Stomach (tissue), 8 donors: ENCODE measurements at regions not wholly inside any gene's neighbourhood (a gene's known extent, or its start where the extent isn't known, plus 50 kb on each side); places are given as distances from the start of the nearest gene placed in this dataset.

ENCODE experiments used
- DNase-seq, 2 donors: peaks; one replicate each; pipeline versions ENCODE4 v3.0.0 to v3.0.0-alpha.2; 2013 to 2019
- H3K27ac ChIP-seq, 5 donors: fragments of 200-600 bp in 4 of 5; sonication (generic) in 4 of 5; one replicate each; pipeline ENCODE4 v1.5.1; 2013 to 2019; ENCODE audit warnings: mild to moderate bottlenecking in 1 of 5, moderate library complexity in 1 of 5
- H3K27me3 ChIP-seq, 3 donors: fragments of 200-600 bp; sonication (generic); one replicate each; pipeline ENCODE4 v1.5.1; 2017 to 2019; ENCODE audit warnings: mixed run types in 1 of 3
- H3K36me3 ChIP-seq, 4 donors: fragments of 200-600 bp; sonication (generic); 1 replicate in 3 of 4; 2 replicates in 1 of 4; pipeline ENCODE4 v1.5.1; 2016 to 2019
- H3K4me1 ChIP-seq, 4 donors: fragments of 200-600 bp; sonication (generic); one replicate each; pipeline ENCODE4 v1.5.1; 2016 to 2019
- H3K4me3 ChIP-seq, 4 donors: fragments of 200-600 bp; sonication (generic) in 3 of 4; one replicate each; pipeline ENCODE4 v1.5.1; 2016 to 2019; ENCODE audit warnings: mild to moderate bottlenecking in 1 of 4
- H3K9me3 ChIP-seq, 4 donors: fragments of 200-600 bp; sonication (generic); one replicate each; pipeline ENCODE4 v1.5.1; 2016 to 2019
- CTCF ChIP-seq, 7 experiments: fragments of 450-650 bp in 4 of 7; fragments of 200-600 bp in 3 of 7; sonication (generic) in 3 of 7; IDR thresholded peaks; one replicate each; pipeline ENCODE4 v1.5.1; 2016 to 2019; ENCODE audit warnings: antibody characterized with exemption in 7 of 7, control low read depth in 2 of 7, mild to moderate bottlenecking in 1 of 7
- EP300 ChIP-seq: sonication (generic); formaldehyde crosslinking; IDR thresholded peaks from one replicate; pipeline ENCODE4 v1.6.1; 2017; ENCODE audit warnings: antibody characterized with exemption
- POLR2A ChIP-seq, 4 donors: fragments of 450-650 bp; IDR thresholded peaks; one replicate each; pipeline ENCODE4 v1.6.1; 2016; ENCODE audit warnings: antibody characterized with exemption in 4 of 4, control low read depth in 2 of 4, mild to moderate bottlenecking in 1 of 4, moderate library complexity in 1 of 4
- POLR2AphosphoS5 ChIP-seq, 3 donors: sonication (generic); formaldehyde crosslinking; IDR thresholded peaks; one replicate each; pipeline ENCODE4 v1.6.1; 2016; ENCODE audit warnings: antibody characterized with exemption in 3 of 3
- WGBS, 5 donors: extraction: QIAGEN DNeasy Blood & Tissue Kit in 3 of 5; methylation state at CpG; one replicate each; pipeline versions ENCODE4 v1.1.5 to v1.1.7; 2013 to 2018; 5-methylcytosine and 5-hydroxymethylcytosine counted together
- intact Hi-C: fragments of 100-400 bp; cut with DNase I; formaldehyde crosslinking; loops from one replicate; pipeline ENCODE4 v1.15.1; 2023; ENCODE audit warnings: low total_unique reads
- donor health status: healthy with polysubstance abuse.
- donor health status: Bipolar disorder and iron deficiency.
- donor health status: healthy.

DNA sequence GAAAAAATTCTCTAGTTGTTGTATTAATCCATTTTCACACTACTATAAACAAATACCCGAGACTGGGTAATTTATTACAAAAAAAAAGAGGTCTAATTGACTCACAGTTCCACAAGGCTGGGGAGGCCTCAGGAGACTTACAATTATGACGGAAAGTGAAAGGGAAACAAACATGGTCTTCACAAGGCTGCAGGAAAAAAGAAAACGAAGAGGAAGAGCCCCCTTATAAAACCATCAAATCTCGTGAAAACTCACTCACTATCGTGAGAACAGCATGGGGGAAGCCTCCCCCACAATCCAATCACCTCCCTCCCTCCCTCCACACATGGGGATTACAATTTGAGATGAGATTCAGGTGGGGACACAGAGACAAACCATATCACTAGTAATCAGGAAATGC is 61.7 kb upstream of the SPTBN1 start:
- no peaks in the 10 kb centered on the region for H3K27me3 ChIP-seq
- H3K27ac ChIP-seq: peak overlapping the region in 1 of 5 donors; percentile 42
- DNase-seq: no peak
- intact Hi-C loops: no loop called here
- TF ChIP-seq EP300: no peak
- TF ChIP-seq CTCF (IDR thresholded peaks at IDR 0.05): no peak
- TF ChIP-seq POLR2AphosphoS5 (IDR thresholded peaks at IDR 0.05): no peak
- TF ChIP-seq POLR2A (IDR thresholded peaks at IDR 0.05): no peak
- peaks cover 0 to 4% (median 0%) of the 10 kb centered on the region in 4 donors for H3K4me1 ChIP-seq
- no peak overlapping the region for H3K4me3 ChIP-seq
- H3K36me3 ChIP-seq: no peaks in the 10 kb centered on the region
- no peaks in the 10 kb centered on the region for H3K9me3 ChIP-seq
- 55 to 67% (median 60%) methylated on average over 5 of the region's 5 CpGs for WGBS, 5 donors

DNA sequence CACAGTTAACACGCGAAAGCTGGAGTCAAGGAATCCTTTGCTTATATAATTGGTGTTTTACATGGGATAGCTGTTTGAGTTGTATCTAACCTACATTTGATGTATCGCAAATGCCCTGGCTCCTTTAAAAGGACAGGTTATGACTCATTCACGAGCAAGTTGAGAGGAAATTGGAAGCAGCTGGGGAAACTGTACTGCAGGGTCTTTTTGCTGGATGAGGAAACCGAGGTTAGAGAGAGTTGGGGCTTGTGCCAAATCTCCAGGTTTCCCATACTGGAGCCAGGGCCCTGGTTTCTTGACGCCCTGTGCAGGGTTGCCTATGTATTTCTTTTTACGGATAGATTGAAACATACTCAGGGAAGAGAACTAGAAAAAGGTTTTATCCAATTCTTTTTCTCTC is 60.0 kb upstream of the SPTBN1 start:
- no peak for TF ChIP-seq POLR2A (IDR thresholded peaks at IDR 0.05)
- no peak for TF ChIP-seq CTCF (IDR thresholded peaks at IDR 0.05)
- TF ChIP-seq EP300: no peak
- TF ChIP-seq POLR2AphosphoS5 (IDR thresholded peaks at IDR 0.05): no peak
- H3K4me1 ChIP-seq: peaks cover 0 to 4% (median 0%) of the 10 kb centered on the region in 4 donors
- intact Hi-C loops: no loop called here
- H3K27me3 ChIP-seq: no peaks in the 10 kb centered on the region
- no peak overlapping the region for H3K27ac ChIP-seq
- DNase-seq: no peak
- WGBS, 5 donors: 84 to 89% (median 86%) methylated on average over 7 of the region's 7 CpGs
- H3K36me3 ChIP-seq: no peaks in the 10 kb centered on the region
- no peaks in the 10 kb centered on the region for H3K9me3 ChIP-seq
- no peak overlapping the region for H3K4me3 ChIP-seq

GRCh38 chr2:54396798-54397197 is 59.3 kb upstream of the SPTBN1 start:
- DNase-seq: no peak
- WGBS, 5 donors: 92 to 99% (median 97%) methylated on average over 6 of the region's 6 CpGs
- H3K4me1 ChIP-seq: peaks cover 0 to 4% (median 0%) of the 10 kb centered on the region in 4 donors
- H3K27ac ChIP-seq: no peak overlapping the region
- H3K9me3 ChIP-seq: no peaks in the 10 kb centered on the region
- H3K36me3 ChIP-seq: no peaks in the 10 kb centered on the region
- intact Hi-C loops: no loop called here
- TF ChIP-seq POLR2AphosphoS5 (IDR thresholded peaks at IDR 0.05) (no peak), EP300 (no peak), CTCF (IDR thresholded peaks at IDR 0.05) (no peak), POLR2A (IDR thresholded peaks at IDR 0.05) (no peak)
- H3K27me3 ChIP-seq: no peaks in the 10 kb centered on the region
- no peak overlapping the region for H3K4me3 ChIP-seq

DNA sequence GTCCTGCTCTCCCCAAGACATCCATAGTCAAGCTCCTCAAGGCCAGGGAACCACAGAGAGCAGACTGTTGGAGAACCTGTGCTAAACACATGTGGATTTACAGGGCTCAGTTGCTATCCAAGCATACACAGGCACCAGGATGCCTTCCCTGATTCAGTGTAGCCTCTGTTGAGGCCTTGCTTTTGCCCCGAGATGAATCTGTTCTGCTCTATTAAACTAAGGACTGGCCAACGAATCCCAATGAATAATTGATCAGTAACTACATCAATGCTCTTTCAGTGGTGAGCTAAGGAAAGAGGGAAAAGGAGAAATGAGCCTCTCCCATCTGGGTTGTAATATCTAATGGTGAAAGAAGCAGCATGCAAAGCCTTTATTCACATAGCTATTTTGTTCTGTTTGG is 58.7 kb upstream of the SPTBN1 start:
- intact Hi-C loops: no loop called here
- Histone ChIP-seq H3K27ac (no peak overlapping the region), H3K4me3 (no peak overlapping the region), H3K4me1 (peaks cover 0 to 4% (median 0%) of the 10 kb centered on the region in 4 donors), H3K9me3 (no peaks in the 10 kb centered on the region), H3K27me3 (no peaks in the 10 kb centered on the region), H3K36me3 (no peaks in the 10 kb centered on the region)
- 50 to 88% (median 63%) methylated on average over 2 of the region's 2 CpGs for WGBS, 5 donors
- DNase-seq: no peak
- TF ChIP-seq POLR2AphosphoS5 (IDR thresholded peaks at IDR 0.05): no peak
- no peak for TF ChIP-seq EP300
- TF ChIP-seq POLR2A (IDR thresholded peaks at IDR 0.05): no peak
- TF ChIP-seq CTCF (IDR thresholded peaks at IDR 0.05): no peak
